Naive thymus-derived CD8-positive, alpha-beta T cell (primary cell): ENCODE measurements at regions not wholly inside any gene's neighbourhood (a gene's known extent, or its start where the extent isn't known, plus 50 kb on each side); places are given as distances from the start of the nearest gene placed in this dataset.
"Not testable (repeated sequence)": the region's sequence is repeated elsewhere in the genome, so short reads cannot be mapped to it uniquely, and the experiment has no call there.

ENCODE experiments used
- ATAC-seq, 2 donors: fragments of 150-1000 bp; cut with Tn5 transposase in 1 of 2; sonication (Bioruptor Pico), chemical (Tn5 transposase) in 1 of 2; 1 replicate in 1 of 2; 2 replicates in 1 of 2; pipeline ENCODE4 v1.10.0; 2021; ENCODE audit warnings: mild to moderate bottlenecking in 2 of 2, moderate library complexity in 2 of 2
- POLR2A ChIA-PET: fragments of 350-600 bp; sonication (Branson Sonifier 250); formaldehyde crosslinking; loops from one replicate; lab custom pipeline; 2021; ENCODE audit warnings: antibody characterized with exemption; lab: Charles Lee
- DNase-seq, 10 donors: peaks; one replicate each; pipeline versions ENCODE4 v3.0.0 to v3.0.0-alpha.2; 2020 to 2022
- H3K27ac Mint-ChIP-seq, 10 donors: one replicate each; pipeline ENCODE4 v1.8.0; 2020 to 2022; ENCODE audit warnings: mild to moderate bottlenecking in 10 of 10, mixed read lengths in 10 of 10, moderate library complexity in 4 of 10, inconsistent platforms in 1 of 10
- H3K27me3 Mint-ChIP-seq, 5 donors: one replicate each; pipeline ENCODE4 v1.8.0; 2021 to 2022; ENCODE audit warnings: mixed read lengths in 5 of 5
- H3K36me3 Mint-ChIP-seq, 3 donors: one replicate each; pipeline ENCODE4 v1.8.0; 2020 to 2022; ENCODE audit warnings: mixed read lengths in 3 of 3, mild to moderate bottlenecking in 2 of 3, inconsistent platforms in 1 of 3
- H3K4me1 Mint-ChIP-seq, 4 donors: one replicate each; pipeline ENCODE4 v1.8.0; 2021 to 2022; ENCODE audit warnings: mixed read lengths in 4 of 4
- H3K4me3 Mint-ChIP-seq, 10 donors: one replicate each; pipeline ENCODE4 v1.8.0; 2020 to 2022; ENCODE audit warnings: mild to moderate bottlenecking in 10 of 10, mixed read lengths in 10 of 10, moderate library complexity in 6 of 10, inconsistent platforms in 1 of 10
- H3K9me3 Mint-ChIP-seq, 9 donors: one replicate each; pipeline ENCODE4 v1.8.0; 2020 to 2022; ENCODE audit warnings: mixed read lengths in 9 of 9, mild to moderate bottlenecking in 3 of 9, inconsistent platforms in 1 of 9, moderate library complexity in 1 of 9

DNA sequence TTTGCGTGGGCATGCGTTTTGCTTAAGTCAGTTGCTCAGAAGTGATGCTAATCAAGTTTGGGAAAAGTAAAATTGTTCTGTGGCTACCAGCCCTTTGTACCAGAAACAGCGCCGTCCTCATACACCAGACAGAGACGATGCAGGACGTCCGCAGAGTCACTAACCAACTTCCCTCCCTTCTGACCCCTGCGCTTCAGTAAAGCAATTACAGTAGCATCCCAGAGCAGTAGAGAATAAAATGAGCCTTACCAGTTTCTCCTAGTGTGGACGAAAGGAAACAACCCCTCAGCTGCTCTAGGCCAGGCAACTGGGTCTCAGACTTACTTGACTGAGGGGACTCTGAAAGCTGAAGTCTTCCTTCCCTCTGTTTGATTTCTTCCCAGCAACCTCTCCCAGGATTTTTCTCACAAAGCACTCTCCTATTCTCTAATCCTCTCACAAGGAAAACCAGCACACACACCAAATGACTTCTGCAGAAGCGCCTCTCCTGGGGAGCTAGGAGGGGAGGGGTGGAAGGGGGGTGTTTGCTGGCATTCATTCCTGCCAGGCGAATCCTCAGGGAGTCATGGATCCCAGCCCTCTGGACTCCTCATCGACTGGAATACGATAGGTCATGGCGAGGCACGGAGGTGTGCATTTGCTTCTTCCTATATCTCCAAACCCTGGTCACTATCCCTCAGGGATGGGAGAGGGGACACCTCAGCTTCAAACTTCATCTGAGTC lies 56.0 kb upstream of the MID1 start:
- Mint-ChIP-seq H3K4me3 (no peak overlapping the region), H3K9me3 (peaks cover 0 to 2% (median 0%) of the 10 kb centered on the region in 9 donors), H3K27me3 (peaks cover 0 to 3% (median 0%) of the 10 kb centered on the region in 5 donors), H3K4me1 (no peaks in the 10 kb centered on the region), H3K27ac (no peak overlapping the region), H3K36me3 (no peaks in the 10 kb centered on the region)
- no peak for DNase-seq
- ATAC-seq: no peak
- POLR2A ChIA-PET: no interaction called here

GRCh38 chrX:10677490-10677889 lies 57.1 kb upstream of the MID1 start:
- DNase-seq: no peak
- peaks cover 0 to 1% (median 0%) of the 10 kb centered on the region in 9 donors for H3K9me3 Mint-ChIP-seq
- H3K27ac Mint-ChIP-seq: no peak overlapping the region
- H3K4me1 Mint-ChIP-seq: no peaks in the 10 kb centered on the region
- no peaks in the 10 kb centered on the region for H3K27me3 Mint-ChIP-seq
- H3K4me3 Mint-ChIP-seq: no peak overlapping the region
- no peak for ATAC-seq
- POLR2A ChIA-PET: no interaction called here
- no peaks in the 10 kb centered on the region for H3K36me3 Mint-ChIP-seq

DNA sequence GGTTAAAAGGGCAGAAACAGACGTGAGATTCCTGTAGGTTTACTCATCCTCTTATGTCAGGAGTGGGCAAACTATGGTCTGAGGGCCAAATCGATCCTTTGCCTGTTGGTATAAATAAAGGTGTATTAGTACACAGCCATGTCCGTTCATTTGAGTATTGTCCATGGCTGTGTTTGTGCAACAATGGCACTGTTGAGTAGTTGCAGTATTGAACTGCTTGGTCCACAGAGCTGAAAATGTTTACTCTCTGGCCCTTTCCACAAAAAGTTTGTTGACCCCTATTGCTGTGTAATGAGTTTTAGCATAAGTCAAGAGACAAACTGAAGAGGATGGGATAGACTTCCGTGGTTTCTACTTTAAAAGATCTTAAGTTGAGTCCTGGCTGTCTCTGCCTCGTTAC lies 59.0 kb upstream of the MID1 start:
- Mint-ChIP-seq H3K27me3 (no peaks in the 10 kb centered on the region), H3K4me3 (no peak overlapping the region), H3K36me3 (no peaks in the 10 kb centered on the region), H3K4me1 (no peaks in the 10 kb centered on the region), H3K9me3 (peaks cover 0 to 1% (median 0%) of the 10 kb centered on the region in 9 donors), H3K27ac (no peak overlapping the region)
- POLR2A ChIA-PET: no interaction called here
- ATAC-seq: no peak
- no peak for DNase-seq

- POLR2A ChIA-PET: no interaction called here
- no peak for DNase-seq
- Mint-ChIP-seq H3K4me1 (no peaks in the 10 kb centered on the region), H3K9me3 (peaks cover 0 to 2% (median 0%) of the 10 kb centered on the region in 9 donors), H3K4me3 (no peak overlapping the region), H3K27me3 (no peaks in the 10 kb centered on the region), H3K36me3 (no peaks in the 10 kb centered on the region), H3K27ac (no peak overlapping the region)
- ATAC-seq: no peak
Measured at GRCh38 chrX:10681167-10681566, 60.8 kb upstream of the MID1 start.

DNA sequence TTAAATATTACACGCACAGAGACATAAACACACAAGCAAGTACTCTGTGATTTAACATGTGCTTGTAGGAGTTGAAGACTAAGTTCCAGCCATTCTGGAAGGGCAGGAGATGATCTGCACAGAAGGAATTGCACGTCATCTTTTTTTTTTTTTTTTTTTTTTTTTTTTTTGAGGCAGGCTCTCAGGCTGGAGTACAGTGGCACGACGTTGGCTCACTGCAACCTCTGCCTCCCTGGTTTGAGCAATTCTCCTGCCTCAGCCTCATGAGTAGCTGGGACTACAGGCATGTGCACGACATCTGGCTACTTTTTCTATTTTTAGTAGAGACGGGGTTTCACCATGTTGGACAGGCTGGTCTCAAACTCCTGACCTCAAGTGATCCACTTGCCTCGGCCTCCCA lies 63.2 kb upstream of the MID1 start:
- H3K4me3 Mint-ChIP-seq, H3K36me3 Mint-ChIP-seq, H3K9me3 Mint-ChIP-seq, DNase-seq, H3K27ac Mint-ChIP-seq, H3K27me3 Mint-ChIP-seq, ATAC-seq, POLR2A ChIA-PET, H3K4me1 Mint-ChIP-seq: not testable (repeated sequence)

DNA sequence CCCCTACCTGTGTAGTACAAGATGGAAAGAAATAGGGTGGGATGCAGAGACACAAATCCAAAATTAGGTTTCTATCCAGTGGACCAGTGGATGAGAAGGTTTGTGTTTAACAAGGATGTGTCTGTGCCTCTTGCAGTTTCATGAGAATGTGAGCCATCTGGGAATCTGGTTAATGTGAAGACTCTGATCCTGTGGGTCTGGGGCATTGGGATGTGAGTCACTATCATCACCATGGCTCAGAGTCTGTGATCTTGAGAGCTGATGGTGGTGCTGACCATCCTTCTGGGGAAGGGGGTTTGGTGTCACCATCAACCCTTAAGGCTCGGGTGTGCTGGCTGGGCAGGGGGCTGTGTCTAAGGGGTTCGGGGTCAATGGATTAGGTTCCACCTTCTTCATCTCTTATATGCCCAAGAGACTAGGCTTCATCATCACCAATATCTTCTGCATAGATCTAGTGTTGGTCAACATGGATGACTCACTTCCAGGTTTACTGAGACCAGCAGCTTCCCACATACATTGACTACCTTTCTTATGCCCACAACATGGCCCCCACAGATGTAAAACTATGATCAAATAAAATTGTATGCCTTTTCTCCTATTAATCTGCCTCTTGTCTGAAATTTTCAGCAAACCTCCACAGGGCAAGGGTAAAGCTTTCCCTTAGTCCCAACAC lies 65.7 kb upstream of the MID1 start:
- Mint-ChIP-seq H3K27ac (no peak overlapping the region), H3K4me3 (no peak overlapping the region), H3K4me1 (no peaks in the 10 kb centered on the region), H3K36me3 (no peaks in the 10 kb centered on the region), H3K9me3 (peaks cover 0 to 17% (median 3%) of the 10 kb centered on the region in 9 donors), H3K27me3 (no peaks in the 10 kb centered on the region)
- ATAC-seq (no peak), DNase-seq (no peak)
- POLR2A ChIA-PET: no interaction called here

DNA sequence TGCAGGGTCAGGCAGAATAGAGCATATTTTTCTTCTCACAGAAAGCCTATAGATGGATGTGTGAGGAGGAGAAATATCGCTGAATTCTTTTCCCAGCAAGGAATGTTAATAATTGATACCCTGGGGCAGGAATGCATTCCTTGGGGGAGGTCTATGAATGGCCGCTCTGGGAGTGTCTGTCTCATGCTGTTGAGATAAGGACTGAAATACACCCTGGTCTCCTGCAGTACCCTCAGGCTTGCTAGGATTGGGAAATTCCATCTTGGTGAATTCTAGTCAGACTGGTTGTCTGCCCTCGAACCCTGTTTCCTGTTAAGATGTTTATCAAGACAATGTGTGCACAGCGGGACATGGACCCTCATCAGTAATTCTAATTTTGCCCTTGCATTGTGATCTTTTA lies 71.4 kb upstream of the MID1 start:
- H3K27me3 Mint-ChIP-seq, POLR2A ChIA-PET: not testable (repeated sequence)

GRCh38 chrX:10697616-10698317 lies 77.4 kb upstream of the MID1 start:
- no peak overlapping the region for H3K4me3 Mint-ChIP-seq
- DNase-seq (no peak), ATAC-seq (no peak)
- no peaks in the 10 kb centered on the region for H3K4me1 Mint-ChIP-seq
- H3K36me3 Mint-ChIP-seq: no peaks in the 10 kb centered on the region
- POLR2A ChIA-PET: no interaction called here
- H3K27me3 Mint-ChIP-seq: peaks cover 0 to 2% (median 0%) of the 10 kb centered on the region in 5 donors
- H3K27ac Mint-ChIP-seq: no peak overlapping the region
- peaks cover 0 to 20% (median 0%) of the 10 kb centered on the region in 9 donors for H3K9me3 Mint-ChIP-seq

More for the DNA sequence above, 71.4 kb upstream of the MID1 start:
- H3K36me3 Mint-ChIP-seq, H3K4me1 Mint-ChIP-seq, H3K4me3 Mint-ChIP-seq, DNase-seq, H3K27ac Mint-ChIP-seq, ATAC-seq: not testable (repeated sequence)
- H3K9me3 Mint-ChIP-seq: peaks cover 0 to 49% (median 3%) of the 10 kb centered on the region in 9 donors

DNA sequence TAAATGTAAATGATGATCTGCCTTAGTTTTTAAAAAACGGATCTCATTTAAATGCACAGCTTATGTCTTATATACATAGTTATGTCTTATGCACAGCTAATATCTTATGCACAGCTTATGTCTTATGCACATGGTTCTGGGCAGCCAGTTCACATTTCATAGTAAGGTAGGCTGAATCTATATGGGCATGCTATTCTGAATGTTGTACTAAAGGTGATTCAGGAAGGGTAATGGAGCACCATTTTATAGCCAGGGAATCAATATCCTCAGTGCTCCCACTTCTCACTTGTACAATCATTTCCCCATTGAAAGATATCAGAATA lies 77.9 kb upstream of the MID1 start:
- no peak for DNase-seq

DNA sequence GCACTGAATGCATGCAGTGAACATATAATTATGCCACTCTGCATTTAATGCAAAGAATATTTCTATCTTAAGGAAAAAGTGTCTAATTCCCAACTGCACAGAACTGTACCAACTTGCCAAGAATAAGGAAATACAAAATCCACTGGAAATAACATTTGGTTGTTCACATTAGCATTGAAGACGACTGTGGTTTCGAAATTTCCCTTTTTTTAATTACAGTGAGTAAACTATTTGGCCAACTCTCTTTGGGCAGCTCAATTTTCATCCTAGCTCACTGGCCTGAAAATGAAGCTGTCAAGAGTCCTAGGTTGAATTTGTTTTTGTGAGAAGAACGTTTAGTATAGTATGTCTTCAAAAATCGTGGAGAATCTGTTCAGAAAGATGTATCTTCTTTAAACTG lies 81.6 kb upstream of the MID1 start:
- Mint-ChIP-seq H3K9me3 (peaks cover 0 to 8% (median 0%) of the 10 kb centered on the region in 9 donors), H3K27ac (no peak overlapping the region), H3K27me3 (peaks cover 0 to 1% (median 0%) of the 10 kb centered on the region in 5 donors), H3K36me3 (no peaks in the 10 kb centered on the region), H3K4me1 (no peaks in the 10 kb centered on the region), H3K4me3 (no peak overlapping the region)
- POLR2A ChIA-PET: no interaction called here
- ATAC-seq (no peak), DNase-seq (no peak)

More for the DNA sequence above, 77.9 kb upstream of the MID1 start:
- H3K4me1 Mint-ChIP-seq: no peaks in the 10 kb centered on the region
- H3K9me3 Mint-ChIP-seq: peaks cover 0 to 17% (median 0%) of the 10 kb centered on the region in 9 donors
- peaks cover 0 to 2% (median 0%) of the 10 kb centered on the region in 5 donors for H3K27me3 Mint-ChIP-seq
- H3K27ac Mint-ChIP-seq: no peak overlapping the region
- H3K4me3 Mint-ChIP-seq: no peak overlapping the region
- POLR2A ChIA-PET: no interaction called here
- no peak for ATAC-seq
- H3K36me3 Mint-ChIP-seq: no peaks in the 10 kb centered on the region

DNA sequence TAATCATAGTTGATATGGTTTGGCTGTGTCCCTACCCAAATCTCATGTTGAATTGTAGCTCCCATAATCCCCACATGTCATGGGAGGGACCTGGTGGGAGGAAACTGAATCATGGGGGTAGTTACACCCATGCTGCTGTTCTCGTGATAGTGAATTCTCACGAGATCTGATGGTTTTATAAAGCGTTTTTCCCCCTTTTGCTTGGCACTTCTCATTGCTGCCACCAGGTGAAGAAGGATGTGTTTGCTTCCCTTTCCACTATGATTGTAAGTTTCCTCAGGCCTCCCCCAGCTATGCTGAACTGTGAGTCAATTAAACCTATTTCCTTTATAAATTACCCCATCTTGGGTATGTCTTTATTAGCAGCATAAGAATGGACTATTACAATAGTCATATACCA lies 86.0 kb upstream of the MID1 start:
- H3K36me3 Mint-ChIP-seq, H3K9me3 Mint-ChIP-seq, H3K27ac Mint-ChIP-seq, H3K4me3 Mint-ChIP-seq, DNase-seq, H3K4me1 Mint-ChIP-seq, ATAC-seq, POLR2A ChIA-PET, H3K27me3 Mint-ChIP-seq: not testable (repeated sequence)

DNA sequence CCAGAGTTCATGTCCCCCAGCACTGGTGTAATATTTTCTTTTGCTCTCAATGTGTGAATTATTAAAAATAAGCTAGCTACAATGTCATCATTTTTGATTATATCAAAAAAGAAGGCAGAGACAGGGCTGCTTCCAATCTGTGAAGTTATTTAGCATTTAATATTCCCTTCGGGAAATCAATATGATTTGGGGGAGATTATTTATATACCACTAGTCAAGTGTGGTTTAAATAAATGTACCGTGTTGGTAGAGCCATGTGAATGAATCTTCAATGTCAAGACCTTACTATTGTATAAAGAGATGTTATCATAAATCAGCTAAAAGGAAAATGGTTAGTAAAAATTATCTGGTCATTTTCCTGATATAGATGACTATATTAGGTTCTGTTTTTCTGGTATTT lies 87.4 kb upstream of the MID1 start:
- POLR2A ChIA-PET: no interaction called here

DNA sequence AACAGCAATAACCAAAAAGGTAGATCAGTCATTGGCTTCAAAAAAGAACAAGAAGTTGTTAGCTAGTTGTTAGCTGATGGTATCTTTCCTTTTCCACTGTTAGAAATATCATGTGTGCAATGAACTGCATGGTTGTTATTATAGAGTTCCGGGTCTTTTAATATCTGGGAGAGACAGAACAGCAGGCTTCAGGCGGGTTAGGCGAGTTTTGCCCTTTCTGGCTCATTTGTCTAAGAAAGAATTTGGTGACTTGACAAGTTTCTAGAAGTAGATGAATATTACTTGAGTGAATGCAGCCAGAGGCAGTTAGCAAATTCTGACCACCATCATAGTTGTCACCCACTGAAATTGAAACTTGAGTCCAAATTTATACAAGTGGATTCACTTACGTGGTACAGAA lies 88.9 kb upstream of the MID1 start:
- Mint-ChIP-seq H3K36me3 (peaks cover 0 to 6% (median 0%) of the 10 kb centered on the region in 3 donors), H3K27ac (no peak overlapping the region), H3K4me3 (no peak overlapping the region), H3K27me3 (peaks cover 0 to 3% (median 0%) of the 10 kb centered on the region in 5 donors), H3K9me3 (peaks cover 0 to 4% (median 0%) of the 10 kb centered on the region in 9 donors), H3K4me1 (no peaks in the 10 kb centered on the region)
- DNase-seq (no peak), ATAC-seq (no peak)
- POLR2A ChIA-PET: no interaction called here

More for the DNA sequence above, 87.4 kb upstream of the MID1 start:
- no peak for ATAC-seq
- Mint-ChIP-seq H3K36me3 (no peaks in the 10 kb centered on the region), H3K4me1 (no peaks in the 10 kb centered on the region), H3K9me3 (peaks cover 0 to 3% (median 0%) of the 10 kb centered on the region in 9 donors), H3K4me3 (no peak overlapping the region), H3K27ac (no peak overlapping the region), H3K27me3 (peaks cover 0 to 3% (median 0%) of the 10 kb centered on the region in 5 donors)
- DNase-seq: no peak
